GM18502 (cell line): ENCODE measurements at regions not wholly inside any gene's neighbourhood (a gene's known extent, or its start where the extent isn't known, plus 50 kb on each side); places are given as distances from the start of the nearest gene placed in this dataset.
"Not testable (repeated sequence)": the region's sequence is repeated elsewhere in the genome, so short reads cannot be mapped to it uniquely, and the experiment has no call there.

Source experiments
- ATAC-seq: cut with Tn5 transposase; IDR thresholded peaks from one replicate; pipeline ENCODE4 v1.9.1; 2021; ENCODE audit warnings: mild to moderate bottlenecking; ENCODE audit not compliant: unreplicated experiment, poor library complexity

- ATAC-seq = no peak
Measured at GRCh38 chr6:11458509-11458908, 79.0 kb upstream of the TMEM170B start.

- not testable (repeated sequence) for ATAC-seq
Measured at GRCh38 chr6:11457422-11457821, 80.1 kb upstream of the TMEM170B start.

DNA sequence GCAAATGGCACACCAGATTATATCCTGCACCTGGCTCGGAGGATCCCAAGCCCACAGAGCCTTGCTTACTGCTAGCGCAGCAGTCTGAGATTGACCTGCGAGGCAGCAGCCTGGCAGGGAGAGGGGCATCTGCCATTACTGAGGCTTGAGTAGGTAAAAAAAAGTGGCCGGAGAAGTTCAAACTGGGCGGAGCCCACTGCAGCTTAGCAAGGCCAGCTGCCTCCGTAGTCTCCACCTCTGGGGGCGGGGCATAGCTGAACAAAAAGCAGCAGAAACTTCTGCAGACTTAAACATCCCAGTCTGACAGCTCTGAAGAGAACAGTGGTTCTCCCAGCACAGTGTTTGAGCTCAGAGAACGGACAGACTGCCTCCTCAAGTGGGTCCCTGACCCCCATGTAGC is 85.4 kb upstream of the TMEM170B start:
- ATAC-seq = not testable (repeated sequence)

GRCh38 chr6:11450037-11450436 is 87.5 kb upstream of the TMEM170B start:
- ATAC-seq = no peak

DNA sequence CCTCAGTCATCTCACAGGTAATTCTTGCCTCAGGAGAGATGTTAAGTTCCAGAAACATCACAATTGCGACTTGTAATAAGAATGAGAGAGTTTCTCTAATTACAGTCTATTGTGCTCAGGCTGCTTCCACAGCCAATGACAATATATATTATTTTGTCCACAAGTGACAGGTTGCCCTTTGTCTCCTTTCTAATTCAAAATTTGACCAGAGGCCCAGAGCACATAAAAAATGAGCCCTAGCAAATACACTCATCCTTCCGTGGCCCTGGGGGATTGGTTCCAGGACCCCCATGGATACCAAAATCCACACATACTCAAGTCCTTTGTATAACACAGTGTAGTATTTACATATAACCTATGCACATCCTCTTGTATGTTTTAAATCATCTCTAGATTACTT is 88.1 kb upstream of the TMEM170B start:
- ATAC-seq = no peak

GRCh38 chr6:11448038-11448437 is 89.5 kb upstream of the TMEM170B start:
- ATAC-seq = no peak

- ATAC-seq = no peak
Measured at GRCh38 chr6:11447265-11447664, 90.3 kb upstream of the TMEM170B start.

DNA sequence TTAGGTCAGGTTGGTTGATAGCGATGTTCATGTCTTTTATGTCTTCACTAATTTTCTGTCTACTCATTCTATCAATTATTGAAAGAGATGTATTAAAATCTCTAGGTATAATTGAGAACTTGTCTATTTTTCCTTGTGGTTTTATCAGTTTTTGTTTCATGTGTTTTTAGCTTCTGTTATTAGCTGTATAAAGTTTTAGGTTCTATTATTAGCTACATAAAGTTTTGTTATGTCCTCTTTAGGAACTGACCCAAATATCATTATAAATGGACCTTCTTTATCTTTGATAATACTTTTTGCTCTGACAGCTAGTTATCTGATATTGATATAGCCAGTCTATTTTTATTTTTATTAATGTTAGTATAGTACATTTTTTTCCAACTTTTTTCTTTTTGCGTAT is 92.4 kb upstream of the TMEM170B start:
- no peak for ATAC-seq

GRCh38 chr6:11443125-11443524 is 94.4 kb upstream of the TMEM170B start:
- ATAC-seq = not testable (repeated sequence)

DNA sequence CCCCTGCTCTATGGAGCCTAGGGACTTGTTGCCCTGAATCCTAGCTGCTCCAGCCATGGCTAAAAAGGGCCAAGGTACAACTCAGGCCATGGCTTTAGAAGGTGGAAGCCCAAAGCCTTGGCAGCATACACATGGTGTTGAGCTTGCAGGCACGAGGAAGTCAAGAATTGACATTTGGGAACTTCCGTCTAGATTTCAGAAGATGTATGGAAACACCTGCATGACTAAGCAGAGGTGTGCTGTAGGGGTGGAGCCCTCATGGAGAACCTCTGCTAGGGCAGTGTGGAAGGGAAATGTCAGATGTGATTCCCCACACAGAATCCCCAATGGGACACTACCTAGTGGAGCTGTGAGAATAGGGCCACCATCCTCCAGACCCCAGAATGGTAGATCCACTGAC is 95.1 kb upstream of the TMEM170B start:
- ATAC-seq = no peak

GRCh38 chr6:11439876-11440275 is 97.7 kb upstream of the TMEM170B start:
- no peak for ATAC-seq

- ATAC-seq = no peak
Measured at GRCh38 chr6:11439017-11439420, 98.5 kb upstream of the TMEM170B start.

DNA sequence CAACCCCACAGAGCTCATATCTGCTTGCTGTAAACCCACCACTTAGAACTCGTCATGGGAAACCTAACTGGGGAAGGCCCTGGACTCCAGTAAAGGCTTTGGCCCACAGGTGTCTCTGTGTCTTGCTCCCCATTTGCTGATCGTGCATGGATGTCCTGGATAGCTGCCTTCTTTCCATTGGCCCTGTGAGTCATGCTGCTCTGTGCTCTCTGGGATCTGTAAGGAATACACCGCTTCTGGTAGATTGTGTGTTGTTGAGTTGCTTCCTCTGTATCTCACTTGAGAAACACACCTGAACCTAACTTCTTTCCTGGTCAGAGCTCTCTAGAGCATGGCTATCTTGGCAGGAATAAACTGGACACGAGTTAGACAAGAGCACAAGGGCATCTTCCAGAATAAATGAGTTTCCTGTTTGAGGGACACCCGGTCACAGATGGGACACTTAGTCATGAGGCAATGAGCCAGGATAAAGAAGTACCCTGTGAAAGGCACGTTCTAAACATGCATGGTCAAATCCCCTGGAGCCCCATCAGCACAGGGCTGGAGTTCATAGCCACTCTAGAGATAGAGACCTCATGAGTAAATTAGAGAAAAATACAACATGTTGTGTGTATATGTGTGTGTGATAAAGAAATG is 99.6 kb upstream of the TMEM170B start:
- ATAC-seq = no peak

- no peak for ATAC-seq
Measured at GRCh38 chr6:11436508-11437096, 100.9 kb upstream of the TMEM170B start.

- ATAC-seq = no peak
Measured at GRCh38 chr6:11434565-11435326, 102.8 kb upstream of the TMEM170B start.

- no peak for ATAC-seq
Measured at GRCh38 chr6:11433860-11434259, 103.7 kb upstream of the TMEM170B start.

GRCh38 chr6:11432713-11433450 is 104.7 kb upstream of the TMEM170B start:
- no peak for ATAC-seq

DNA sequence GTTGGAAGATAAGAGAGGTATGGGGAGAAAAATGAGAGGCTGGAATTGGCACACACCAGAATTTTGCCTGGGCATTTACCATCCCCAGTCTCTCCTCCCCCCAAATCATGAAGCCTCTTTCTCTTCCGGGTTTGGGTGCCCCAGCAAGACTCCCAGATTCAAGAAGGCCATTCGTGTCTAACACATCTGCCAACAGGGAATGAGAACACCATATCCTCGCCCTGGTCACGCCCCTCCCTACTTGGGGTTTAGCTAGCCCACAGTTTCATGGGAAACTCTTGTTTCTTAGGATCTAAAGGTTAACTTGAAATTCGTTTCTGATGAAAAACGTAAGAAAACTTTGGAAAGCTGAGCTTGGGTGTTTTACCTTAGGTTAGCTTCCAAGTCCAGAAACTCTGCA is 105.5 kb upstream of the TMEM170B start:
- ATAC-seq = no peak

GRCh38 chr6:11431455-11431937 is 106.1 kb upstream of the TMEM170B start:
- no peak for ATAC-seq

GRCh38 chr6:11430036-11430435 is 107.5 kb upstream of the TMEM170B start:
- no peak for ATAC-seq

DNA sequence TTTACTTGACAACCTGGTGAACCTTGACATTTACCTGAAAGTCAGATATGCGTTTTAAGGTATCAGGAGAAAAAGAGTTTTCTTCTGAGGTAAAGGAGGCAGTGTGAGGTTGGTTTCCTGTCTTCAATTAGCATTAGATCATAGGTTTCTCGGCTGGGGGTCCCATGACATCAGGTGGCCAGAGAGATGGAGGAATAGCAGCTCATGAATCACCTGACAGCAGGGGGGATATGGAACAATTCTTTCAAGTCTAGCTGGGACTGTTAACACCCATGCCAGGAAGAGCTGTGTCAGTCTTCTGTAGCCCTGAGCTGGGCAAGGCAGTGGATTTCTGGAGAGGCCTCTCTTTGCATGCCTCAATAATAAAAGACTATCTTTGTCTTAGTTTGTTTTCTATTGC is 108.0 kb upstream of the TMEM170B start:
- no peak for ATAC-seq
